ENCODE measurements at regions not wholly inside any gene's neighbourhood (a gene's known extent, or its start where the extent isn't known, plus 50 kb on each side); places are given as distances from the start of the nearest gene placed in this dataset.

DNA sequence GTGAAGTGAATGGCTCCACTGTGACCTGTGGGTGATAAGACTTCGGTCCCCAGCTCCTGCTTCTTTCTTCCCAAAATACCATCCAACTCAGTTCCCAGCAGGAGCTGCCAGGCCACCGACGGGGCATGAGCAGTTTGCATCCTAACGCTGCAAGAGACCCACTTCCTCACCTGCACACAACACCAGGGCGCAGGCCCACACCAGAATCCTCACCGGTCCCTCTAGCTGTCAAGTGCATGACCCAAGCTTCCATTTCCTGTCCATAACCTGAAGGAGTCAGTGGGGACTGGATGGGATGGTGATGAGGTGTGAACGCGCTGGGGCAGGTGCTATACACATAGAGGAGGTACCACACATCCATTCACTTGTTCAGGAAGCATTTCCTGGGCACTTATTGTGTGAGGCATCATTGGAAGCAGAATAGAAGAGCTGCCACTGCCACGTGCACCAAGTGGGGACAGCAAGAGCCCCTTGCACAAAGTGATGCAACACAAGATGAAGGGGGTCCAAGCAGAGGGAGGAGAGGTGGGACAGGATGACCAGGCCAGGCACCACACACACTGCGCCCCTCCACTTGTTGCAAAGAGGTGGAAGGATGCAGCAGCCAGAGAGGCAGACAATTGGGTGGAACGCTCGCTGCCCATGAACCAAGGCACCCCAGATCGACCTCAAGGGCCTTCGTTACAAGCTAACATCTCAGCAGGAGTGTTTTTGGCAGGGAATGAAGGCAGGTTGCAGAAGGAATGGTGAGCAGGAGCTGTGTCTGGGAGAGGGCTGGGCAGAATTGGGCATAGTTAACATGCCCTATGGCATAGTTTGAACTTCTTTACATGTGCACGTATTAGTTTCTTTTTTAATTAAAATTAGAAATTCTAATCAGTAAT lies 605.8 kb upstream of the MGMT start:
- DNase-seq (ENCODE audit: insufficient read length, low spot score) (no peak), FAIRE-seq (no peak)
- no peak for TF ChIP-seq POLR2A (IDR thresholded peaks at IDR 0.05; ENCODE audit: low read depth, low read length)

DNA sequence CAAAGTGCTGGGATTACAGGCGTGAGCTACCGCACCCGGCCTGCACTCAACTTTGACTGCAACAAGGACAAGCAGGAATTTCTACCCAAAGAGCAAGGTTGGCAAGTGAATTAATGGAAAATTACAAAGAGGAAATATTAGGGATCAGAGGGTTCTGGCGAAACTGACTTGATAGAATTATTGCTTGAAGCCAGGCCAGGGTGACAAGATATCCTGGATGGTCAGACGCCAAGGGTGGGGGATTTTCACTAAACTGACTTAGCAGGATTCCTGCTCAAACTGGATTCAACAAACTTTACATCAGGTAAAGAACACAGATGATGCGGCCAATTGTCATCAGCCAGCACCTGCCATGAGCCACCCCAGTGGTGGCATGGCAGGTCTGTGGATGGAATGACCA lies 603.6 kb upstream of the MGMT start:
- DNase-seq (ENCODE audit: insufficient read length, low spot score): no peak
- FAIRE-seq: no peak
- no peak for TF ChIP-seq POLR2A (IDR thresholded peaks at IDR 0.05; ENCODE audit: low read depth, low read length)

DNA sequence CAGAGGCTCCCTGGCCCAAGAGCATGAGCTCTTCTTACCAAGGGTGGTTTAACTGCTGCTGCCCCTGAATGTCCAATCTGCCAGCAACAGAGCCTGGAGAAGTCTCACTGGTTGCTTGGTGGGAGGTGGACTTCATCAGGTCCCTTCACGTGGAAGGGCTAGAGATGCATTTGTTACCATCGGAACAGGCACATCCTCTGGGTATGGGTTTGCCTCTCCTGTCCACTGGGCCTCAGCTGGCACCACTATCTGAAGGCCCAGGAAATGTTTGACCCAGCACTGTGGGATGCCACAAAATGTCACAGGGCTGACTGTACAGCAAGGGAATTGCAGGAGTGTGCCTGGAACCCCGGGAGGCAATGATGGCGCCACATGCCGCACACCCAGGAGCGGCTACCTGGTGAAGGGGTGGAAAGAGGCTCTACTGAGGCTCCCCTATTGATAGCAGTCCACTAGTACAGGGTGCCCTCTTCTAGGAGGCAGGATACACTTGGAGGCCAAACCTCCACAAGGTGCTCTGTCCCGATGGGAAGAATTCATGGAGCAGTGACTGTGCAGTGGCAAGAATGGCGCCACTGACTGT lies 603.1 kb upstream of the MGMT start:
- TF ChIP-seq POLR2A (IDR thresholded peaks at IDR 0.05; ENCODE audit: low read depth, low read length): no peak
- FAIRE-seq (no peak), DNase-seq (ENCODE audit: insufficient read length, low spot score) (no peak)

GRCh38 chr10:128864554-128865295 lies 602.3 kb upstream of the MGMT start:
- FAIRE-seq (no peak), DNase-seq (ENCODE audit: insufficient read length, low spot score) (no peak)
- no peak for TF ChIP-seq POLR2A (IDR thresholded peaks at IDR 0.05; ENCODE audit: low read depth, low read length)

DNA sequence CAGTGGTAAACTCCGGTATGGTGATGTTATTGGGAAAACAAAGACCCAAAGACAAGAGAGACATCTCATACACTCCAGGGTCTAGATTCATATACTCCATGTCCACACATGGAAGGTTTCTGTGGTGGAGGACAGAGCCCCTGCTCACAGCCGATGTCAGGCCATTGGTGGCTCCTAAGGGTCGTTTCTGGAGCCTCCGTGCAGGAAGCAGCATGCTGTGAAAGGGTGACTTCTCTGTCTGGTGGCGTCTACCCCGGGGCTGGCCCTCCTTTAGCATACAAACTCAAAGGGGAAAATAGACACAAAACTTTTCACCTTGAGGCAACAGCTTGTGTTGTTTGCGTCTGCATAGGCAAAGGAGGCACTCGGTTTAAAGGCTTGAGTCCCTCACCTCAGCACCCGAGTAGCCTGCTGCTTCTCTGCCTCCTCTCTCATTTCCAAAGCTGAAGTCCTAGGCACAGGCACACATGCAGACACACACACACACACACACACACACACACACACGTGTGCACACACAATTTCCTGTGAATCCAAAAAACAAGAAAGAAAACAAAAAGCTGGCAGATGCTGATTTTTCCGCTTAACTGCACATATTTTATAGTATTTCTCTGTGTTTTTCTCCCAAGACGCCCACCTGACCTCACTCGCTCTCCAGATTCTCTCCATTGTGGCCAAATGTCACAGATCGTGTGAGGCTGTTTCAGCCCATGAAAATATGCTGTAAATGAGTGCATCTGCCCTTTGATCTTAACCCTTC lies 601.4 kb upstream of the MGMT start:
- FAIRE-seq (no peak), DNase-seq (ENCODE audit: insufficient read length, low spot score) (no peak)
- no peak for TF ChIP-seq POLR2A (IDR thresholded peaks at IDR 0.05; ENCODE audit: low read depth, low read length)

GRCh38 chr10:128866551-128866950 lies 600.5 kb upstream of the MGMT start:
- FAIRE-seq (no peak), DNase-seq (ENCODE audit: insufficient read length, low spot score) (no peak)
- TF ChIP-seq POLR2A (IDR thresholded peaks at IDR 0.05; ENCODE audit: low read depth, low read length): no peak

GRCh38 chr10:128867210-128867609 lies 599.8 kb upstream of the MGMT start:
- FAIRE-seq: no peak

GRCh38 chr10:128867819-128868218 lies 599.2 kb upstream of the MGMT start:
- FAIRE-seq: no peak
- DNase-seq (ENCODE audit: insufficient read length, low spot score): no peak
- no peak for TF ChIP-seq POLR2A (IDR thresholded peaks at IDR 0.05; ENCODE audit: low read depth, low read length)

More at GRCh38 chr10:128867210-128867609, 599.8 kb upstream of the MGMT start:
- DNase-seq (ENCODE audit: insufficient read length, low spot score): no peak
- TF ChIP-seq POLR2A (IDR thresholded peaks at IDR 0.05; ENCODE audit: low read depth, low read length): no peak

DNA sequence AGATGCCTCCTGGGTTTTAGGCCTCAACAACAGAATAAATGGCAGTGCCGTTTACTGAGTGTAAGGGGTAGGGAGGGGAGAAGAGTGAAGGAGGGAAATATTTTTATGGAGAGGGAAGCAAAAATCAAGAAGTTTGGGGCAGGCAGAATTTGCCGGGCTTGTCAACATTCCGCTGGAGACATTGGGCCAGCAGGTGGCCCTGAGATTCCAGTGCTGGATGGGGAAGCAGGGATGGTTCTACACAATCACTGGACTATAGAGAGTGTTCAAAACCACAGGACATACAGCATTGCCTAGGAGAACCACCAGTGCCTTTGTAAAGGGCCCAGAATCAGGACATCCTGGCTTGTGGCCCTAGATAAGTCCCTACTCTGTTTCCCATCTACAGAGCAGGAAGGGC lies 598.6 kb upstream of the MGMT start:
- no peak for TF ChIP-seq POLR2A (IDR thresholded peaks at IDR 0.05; ENCODE audit: low read depth, low read length)
- FAIRE-seq (no peak), DNase-seq (ENCODE audit: insufficient read length, low spot score) (no peak)

- no peak for TF ChIP-seq POLR2A (IDR thresholded peaks at IDR 0.05; ENCODE audit: low read depth, low read length)
- no peak for FAIRE-seq
- DNase-seq (ENCODE audit: insufficient read length, low spot score): no peak
Observed at GRCh38 chr10:128869101-128869749, 597.8 kb upstream of the MGMT start.

DNA sequence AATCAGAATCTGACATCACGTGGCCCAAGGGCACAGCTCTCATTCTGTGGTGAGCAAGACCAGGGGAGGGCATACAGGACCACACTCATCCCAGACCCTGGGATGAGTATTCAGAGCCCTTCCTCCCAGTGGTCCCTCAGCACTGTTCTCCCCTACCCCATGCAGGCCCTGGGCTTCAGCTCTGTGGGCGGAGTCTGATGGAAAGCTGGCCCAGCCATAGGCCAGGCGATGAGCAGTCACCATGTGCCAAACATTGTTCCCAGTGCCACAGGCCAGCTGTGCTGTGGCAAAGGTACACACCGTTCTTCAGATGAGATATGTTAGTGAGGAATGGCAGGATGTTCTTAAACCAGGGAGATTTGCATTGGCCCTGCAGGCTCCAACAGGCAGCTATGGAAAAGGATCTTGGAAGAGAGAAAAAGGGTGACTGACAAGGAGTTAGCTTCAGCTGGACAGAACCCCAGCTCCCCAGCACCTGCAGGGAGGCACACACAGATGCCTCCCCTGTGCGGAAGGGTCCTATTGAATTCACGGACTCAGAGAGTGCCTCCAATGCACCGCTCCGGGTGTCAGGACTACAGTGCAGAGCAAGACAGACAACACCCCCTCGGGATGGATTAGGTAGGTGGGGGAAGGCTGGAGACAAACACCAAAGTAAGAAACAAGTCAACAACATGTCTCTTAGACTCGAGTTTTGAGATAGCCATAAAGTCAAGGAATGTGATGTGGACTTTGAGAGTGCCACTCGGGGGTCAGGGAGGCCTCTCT lies 596.0 kb upstream of the MGMT start:
- TF ChIP-seq POLR2A (IDR thresholded peaks at IDR 0.05; ENCODE audit: low read depth, low read length): no peak
- DNase-seq (ENCODE audit: insufficient read length, low spot score) (no peak), FAIRE-seq (no peak)

GRCh38 chr10:128871671-128872231 lies 595.3 kb upstream of the MGMT start:
- DNase-seq (ENCODE audit: insufficient read length, low spot score) (no peak), FAIRE-seq (no peak)
- TF ChIP-seq POLR2A (IDR thresholded peaks at IDR 0.05; ENCODE audit: low read depth, low read length): no peak

Measured in H54 (cell line).